Renal cortical epithelial cell (primary cell): ENCODE measurements at regions not wholly inside any gene's neighbourhood (a gene's known extent, or its start where the extent isn't known, plus 50 kb on each side); places are given as distances from the start of the nearest gene placed in this dataset.

Source experiments
- DNase-seq: peaks from one replicate; pipeline ENCODE4 v3.0.0-alpha.2; 2011; ENCODE audit warnings: low read depth

GRCh38 chr2:204177977-204178522 lies 241.5 kb downstream of the ICOS start:
- DNase-seq = no peak

- DNase-seq = peak; percentile 7
Measured at GRCh38 chr2:204180649-204181048, 244.1 kb downstream of the ICOS start.

DNA sequence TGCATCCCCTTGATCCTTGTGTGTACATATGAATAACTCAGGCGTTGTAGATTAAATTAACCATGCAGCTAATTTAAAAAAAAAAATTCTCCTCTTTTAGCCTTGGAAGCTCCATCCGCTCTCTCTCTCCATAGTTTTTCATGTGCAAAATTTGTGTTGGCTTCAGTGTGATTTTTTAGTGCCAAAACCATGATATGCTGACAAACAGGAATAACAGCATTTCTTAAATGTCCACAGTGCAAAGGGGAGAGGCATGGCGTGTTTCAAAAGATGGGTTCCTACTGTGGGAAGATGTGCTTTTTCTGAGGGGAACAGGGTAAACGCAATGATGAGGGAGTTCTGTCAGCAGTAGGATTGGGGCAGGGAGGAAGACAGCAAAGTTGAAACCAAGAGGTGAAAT lies 247.0 kb downstream of the ICOS start:
- DNase-seq = no peak

GRCh38 chr2:204184226-204184625 lies 247.7 kb downstream of the ICOS start:
- DNase-seq = no peak

DNA sequence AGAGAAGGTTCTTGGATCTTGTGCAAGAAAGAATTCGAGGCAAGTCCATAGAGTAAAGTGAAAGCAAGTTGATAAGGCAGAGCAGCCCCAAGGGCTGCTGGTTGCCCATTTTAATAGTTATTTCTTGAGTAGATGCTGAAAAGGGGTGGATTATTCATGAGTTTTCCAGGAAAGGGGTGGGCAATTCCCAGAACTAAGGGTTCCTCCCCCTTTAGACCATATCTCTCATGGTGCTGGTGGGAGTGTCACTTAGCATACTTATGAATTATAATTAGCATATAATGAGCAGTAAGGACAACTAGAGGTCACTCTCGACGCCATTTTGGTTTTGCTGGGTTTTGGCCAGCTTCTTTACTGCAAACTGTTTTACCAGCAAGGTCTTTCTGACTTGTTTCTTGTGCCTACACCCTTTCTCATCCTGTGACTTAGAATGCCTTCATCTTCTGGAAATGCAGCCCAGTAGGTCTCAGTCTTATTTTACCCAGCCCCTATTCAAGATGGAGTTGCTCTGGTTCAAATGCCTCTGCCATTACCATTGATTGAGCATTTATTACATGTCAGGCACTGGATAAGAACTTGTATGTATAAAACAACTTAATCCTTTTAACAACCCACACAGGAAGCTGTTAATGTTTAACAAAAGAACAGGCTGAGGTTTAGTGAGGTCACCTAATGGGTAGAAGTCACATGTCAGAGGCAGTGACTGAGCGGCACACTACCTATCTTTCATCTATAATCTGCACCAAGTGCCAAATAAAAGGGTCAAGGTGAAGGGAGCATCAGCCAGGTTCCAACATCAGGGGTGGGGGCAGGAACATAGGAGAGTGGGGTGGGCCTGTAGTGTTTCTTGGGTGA lies 250.9 kb downstream of the ICOS start:
- peak; percentile 94 for DNase-seq

- no peak for DNase-seq
Measured at GRCh38 chr2:204191574-204191973, 255.0 kb downstream of the ICOS start.

GRCh38 chr2:204195498-204195897 lies 258.9 kb downstream of the ICOS start:
- DNase-seq = no peak

DNA sequence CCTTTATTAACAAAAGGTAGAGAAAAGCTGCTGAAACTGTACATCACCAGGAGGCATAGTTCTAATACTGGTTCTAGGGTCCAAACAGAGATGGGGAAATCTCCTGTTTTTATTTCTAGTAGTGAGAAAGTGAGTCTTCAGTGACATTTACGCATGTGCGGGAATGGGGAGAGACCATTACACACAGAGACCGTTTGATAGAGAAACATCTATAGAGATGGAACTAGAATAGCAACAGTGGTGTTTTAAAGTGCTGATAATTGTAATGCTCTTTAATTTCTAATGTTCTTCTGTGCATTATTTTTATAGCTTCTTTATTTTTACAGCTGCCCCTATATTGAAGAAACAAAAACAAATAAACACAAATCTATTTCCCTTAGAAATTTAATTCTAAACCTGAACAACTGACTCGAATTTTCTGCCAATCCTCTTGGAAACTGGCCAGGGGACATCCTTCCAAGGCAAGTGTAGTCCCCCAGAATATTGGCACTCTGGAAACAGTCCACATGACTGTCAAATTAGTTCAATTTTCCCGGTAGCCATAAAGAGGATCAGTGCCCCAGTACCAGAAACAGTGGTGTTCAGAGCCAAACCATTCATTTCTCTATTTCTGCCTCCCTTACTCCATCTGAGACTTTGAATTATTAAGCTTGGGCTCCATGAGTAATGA lies 260.9 kb downstream of the ICOS start:
- DNase-seq = no peak

DNA sequence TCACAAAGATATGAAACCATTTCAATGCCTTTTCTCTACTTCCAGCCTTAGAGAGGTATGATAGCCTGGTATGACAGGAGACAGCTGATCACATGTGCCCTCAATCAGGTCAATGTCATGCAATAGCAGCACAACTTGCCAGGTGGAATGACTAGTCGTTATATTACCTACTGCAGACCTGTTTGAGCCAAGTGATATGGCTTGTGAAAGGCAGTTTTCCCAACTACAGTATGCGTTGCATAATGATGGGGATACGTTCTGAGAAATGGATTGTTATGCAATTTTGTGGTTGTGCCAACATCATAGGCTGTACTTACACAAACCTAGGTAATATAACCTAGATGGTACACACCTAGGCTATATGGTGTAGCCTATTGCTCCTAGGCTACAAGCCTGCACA lies 262.8 kb downstream of the ICOS start:
- DNase-seq = no peak

DNA sequence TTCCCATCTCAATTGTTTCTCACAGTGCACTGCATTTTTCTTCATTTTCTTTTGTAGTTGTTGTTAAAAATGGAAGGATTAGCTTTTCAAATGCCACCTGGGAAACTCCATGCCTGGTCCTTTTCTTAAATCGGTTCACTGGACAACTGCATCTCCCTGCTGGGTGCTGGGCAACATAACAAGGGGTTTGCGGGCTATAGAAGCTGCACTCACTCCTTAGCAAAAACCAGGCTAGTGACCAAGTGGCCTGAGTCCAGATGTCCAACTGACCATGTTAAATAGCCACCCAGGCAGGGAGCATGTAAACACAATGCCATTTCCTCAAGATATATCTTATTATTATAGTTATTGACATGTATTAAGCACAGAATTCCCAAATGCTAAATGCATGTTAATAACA lies 264.9 kb downstream of the ICOS start:
- DNase-seq = no peak

GRCh38 chr2:204202253-204202652 lies 265.7 kb downstream of the ICOS start:
- no peak for DNase-seq

DNA sequence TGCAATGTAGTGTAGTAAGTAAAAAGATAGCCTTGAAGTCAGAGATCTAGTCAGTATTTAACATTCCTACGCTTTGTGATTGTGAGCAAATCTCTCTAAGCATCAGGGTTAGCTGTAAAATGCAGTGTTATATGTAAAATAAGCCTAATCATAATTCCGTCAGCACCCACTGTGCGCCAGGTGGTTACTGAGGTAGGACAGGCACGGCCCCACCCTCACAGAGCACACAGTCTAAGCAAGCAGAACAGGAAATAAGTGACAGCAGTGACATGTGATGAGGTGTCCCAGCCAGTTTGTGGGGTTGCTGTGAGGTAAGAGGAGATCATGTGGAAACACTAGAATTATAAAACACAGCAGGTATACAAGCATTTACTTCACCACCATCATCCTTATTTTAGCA lies 267.1 kb downstream of the ICOS start:
- DNase-seq = no peak

GRCh38 chr2:204205082-204205481 lies 268.5 kb downstream of the ICOS start:
- DNase-seq = no peak

DNA sequence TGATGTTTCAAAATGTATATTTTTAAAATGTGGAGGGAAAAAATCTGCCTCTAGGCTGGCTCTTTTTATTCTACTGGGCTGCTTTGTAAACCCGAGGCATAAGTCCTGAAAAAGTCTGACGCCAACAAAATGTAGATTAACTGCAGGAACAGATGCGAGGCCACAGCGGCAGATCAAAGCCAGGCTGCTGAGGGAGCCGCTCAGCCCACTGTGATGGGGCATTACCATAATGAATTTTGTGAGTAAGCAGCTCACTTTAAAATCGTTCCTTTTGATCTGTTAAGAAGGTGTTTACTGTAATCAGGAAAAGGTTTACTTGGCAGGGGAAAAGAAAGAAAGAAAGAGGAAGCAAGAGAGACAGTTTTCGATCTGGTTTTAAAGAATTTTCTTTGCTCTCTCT lies 269.0 kb downstream of the ICOS start:
- DNase-seq = no peak

DNA sequence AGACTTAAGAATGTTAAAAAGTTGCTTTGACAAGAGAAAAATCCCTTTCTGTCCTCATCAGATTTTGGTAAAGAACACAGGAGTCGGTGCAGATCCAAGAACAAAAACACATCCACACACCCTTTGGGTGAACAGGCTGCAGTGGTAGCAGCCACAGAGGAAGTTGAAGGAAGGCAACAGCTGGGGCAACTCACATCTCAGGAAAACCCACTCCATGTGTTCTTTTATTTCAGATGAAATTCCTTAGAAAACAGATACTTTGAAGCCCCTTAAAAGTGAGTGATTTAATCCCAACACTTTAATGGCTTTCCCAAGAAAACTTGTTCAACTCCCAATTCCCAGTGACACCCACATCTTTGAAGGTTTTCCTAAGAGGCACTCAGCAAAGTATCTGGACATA lies 271.3 kb downstream of the ICOS start:
- no peak for DNase-seq

DNA sequence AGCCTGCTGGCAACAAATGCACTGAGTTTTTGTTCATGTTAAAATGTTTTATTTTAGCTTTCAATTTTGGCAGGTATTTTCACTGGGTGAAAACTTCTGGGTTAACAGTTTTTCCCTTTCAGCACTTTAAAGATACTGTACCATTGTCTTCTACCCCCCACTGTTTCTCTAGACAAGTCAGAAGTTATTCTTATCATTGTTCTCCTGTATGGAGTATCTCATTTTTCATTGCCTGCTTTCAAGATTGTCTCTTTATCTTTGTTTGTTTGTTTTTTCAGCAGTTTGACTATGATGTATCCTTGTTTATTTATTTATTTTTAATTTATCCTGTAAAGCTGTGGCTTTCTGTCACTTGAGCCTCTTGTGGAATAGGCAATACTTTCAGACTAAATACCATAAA lies 277.0 kb downstream of the ICOS start:
- DNase-seq = no peak

DNA sequence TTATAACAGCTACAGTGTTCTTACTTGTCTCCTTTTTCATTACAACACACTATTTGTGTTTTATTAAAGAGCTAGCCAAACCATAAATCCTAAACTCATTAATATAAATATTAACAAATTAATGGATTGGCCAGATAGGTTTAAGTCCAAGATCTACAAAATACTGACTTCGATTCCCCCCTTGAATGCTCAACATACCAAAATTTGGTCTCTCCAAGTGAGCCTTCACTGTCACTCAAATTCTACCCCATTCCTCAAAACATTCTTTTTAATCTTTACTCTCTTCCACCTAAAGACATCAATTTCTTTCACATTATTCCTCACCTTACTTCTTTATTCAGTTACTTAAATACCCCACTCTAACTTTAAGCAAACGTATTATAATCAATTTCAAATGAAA lies 281.5 kb downstream of the ICOS start:
- DNase-seq = no peak

DNA sequence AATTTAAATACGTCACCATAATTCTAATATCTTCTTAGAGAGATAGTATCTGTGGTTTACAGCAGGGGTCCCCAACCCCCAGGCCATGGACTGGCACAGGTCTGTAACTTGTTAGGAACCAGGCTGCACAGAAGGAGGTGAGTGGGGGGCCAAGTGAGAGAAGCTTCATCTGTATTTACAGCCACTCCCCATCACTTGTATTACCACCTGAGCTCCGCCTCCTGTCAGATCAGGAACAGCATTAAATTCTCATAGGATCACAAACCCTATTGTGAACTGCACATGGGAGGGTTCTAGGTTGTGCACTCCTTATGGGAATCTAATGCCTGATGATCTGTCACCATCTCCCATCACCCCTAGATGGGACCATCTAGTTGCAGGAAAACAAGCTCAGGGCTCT lies 282.6 kb downstream of the ICOS start:
- DNase-seq = no peak

GRCh38 chr2:204220896-204221295 lies 284.3 kb downstream of the ICOS start:
- DNase-seq = no peak

DNA sequence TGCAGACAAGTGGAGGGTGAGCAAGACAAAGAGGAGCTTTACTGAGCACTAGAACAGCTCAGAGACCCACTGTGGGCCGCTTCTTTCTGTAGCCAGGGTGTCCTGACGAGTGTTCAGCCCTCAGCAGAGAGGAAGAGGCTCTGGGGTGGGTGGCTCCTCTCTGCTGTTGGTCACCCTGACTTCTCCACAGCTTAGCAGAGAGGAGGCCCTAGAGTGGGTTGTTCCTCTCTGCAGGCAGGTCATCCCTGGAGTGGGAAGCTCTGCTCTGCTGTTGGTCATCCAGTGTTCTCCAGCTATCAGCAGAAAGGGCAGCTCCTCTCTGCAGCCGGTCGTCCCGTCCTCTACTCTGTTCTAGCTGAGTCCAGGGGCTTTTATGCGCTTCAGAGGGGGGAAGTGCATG lies 286.5 kb downstream of the ICOS start:
- no peak for DNase-seq

DNA sequence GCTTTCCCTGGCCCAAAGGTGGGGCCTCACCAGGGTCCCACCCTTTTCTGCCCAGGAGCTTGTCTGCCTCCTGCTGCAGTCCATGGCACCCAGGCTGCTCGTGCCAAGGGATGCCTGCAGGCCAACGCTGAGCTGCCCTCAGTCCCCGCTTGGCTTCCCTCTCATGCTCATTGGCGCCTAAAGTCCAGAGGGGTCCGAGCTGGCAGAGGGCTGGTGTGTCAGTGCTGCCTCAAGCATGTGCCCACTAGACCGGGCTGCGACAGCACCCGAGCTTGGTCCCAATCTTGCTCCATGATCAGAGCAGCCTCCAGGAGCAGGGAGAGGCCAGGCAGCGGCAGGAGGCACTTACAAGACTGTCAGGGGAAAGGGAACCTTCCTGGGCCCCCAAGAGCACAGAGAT lies 287.0 kb downstream of the ICOS start:
- DNase-seq = no peak

- no peak for DNase-seq
Measured at GRCh38 chr2:204225671-204226073, 289.1 kb downstream of the ICOS start.

DNA sequence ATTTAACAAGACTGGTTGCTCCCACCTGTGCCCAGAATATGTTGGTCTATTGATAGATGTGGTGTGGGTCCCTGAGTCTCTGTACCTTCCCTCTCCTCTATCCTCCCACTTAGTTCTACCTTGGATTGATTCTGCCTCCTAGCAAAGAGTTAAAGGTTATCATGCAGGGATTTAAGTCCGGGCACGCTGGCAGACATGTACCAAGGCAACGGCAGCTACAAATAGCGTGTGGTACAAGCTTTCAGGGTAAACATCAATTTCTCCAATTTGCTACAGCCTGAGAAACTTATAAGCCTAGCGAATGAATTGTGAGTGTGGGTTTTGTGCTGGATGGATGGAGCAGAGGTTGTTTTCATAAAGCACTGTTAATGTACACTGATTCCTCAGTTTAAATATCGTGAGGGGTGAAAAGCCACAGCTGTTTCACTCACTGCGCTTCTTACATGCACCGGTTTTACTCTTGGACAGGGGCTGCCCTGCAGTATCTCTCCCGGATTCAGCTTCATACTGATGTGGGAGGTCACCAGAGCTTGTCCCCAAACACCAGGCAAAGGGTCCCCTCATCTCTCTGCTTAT lies 289.8 kb downstream of the ICOS start:
- no peak for DNase-seq
